Heart left ventricle (tissue), 13 donors: ENCODE measurements at regions not wholly inside any gene's neighbourhood (a gene's known extent, or its start where the extent isn't known, plus 50 kb on each side); places are given as distances from the start of the nearest gene placed in this dataset.

Experiments
- CTCF ChIP-seq, 12 donors: fragments of 200-600 bp; sonication (generic) in 4 of 12; IDR thresholded peaks; one replicate each; pipeline versions ENCODE4 v1.5.0 to v1.8.0; 2018 to 2022; ENCODE audit warnings: antibody characterized with exemption in 12 of 12, mild to moderate bottlenecking in 5 of 12
- POLR2A ChIP-seq, 2 donors: fragments of 450-650 bp; IDR thresholded peaks; one replicate each; pipeline ENCODE4 v1.6.1; 2017; ENCODE audit warnings: antibody characterized with exemption in 2 of 2, mild to moderate bottlenecking in 2 of 2, moderate library complexity in 2 of 2
- donor health status: ischemic (EF 13 %, LVEDD 7.1; RV severe dilation, severe dysfunction).
- donor health status: DM: no; HTN: yes; CAD: no.
- donor health status: DM: no; HTN: no; CAD: no.
- donor health status: ischemic (EF 25% LVEDD 6.9; RV normal size, moderate dysfunction).
- donor health status: ischemic (EF 25% LVEDD 5.7; RV mildly dilated, moderate dysfunction).
- donor health status: ischemic (EF 35%, LVEDD 5.7; RV mildly dilated, moderate dysfunction).
- donor health status: nonischemic (EF 11% LVEDD 7.7; RV severe dilation, severe dysfunction).
- donor health status: DM: yes; HTN: yes; CAD: no.
- donor health status: PGD.
- donor health status: ischemic (EF 29% LVEDD 5.4; RV normal size, mild dysfunction).
- donor health status: nonischemic (EF 23%, LVEDD 6.1; RV moderate dilation, normal function).

GRCh38 chr11:122229481-122230384 lies 113.7 kb upstream of the BLID start:
- TF ChIP-seq POLR2A (IDR thresholded peaks at IDR 0.05), result no peak
- no peak for TF ChIP-seq CTCF (IDR thresholded peaks at IDR 0.05)
